Endothelial cell of umbilical vein (primary cell): ENCODE measurements at regions not wholly inside any gene's neighbourhood (a gene's known extent, or its start where the extent isn't known, plus 50 kb on each side); places are given as distances from the start of the nearest gene placed in this dataset.
"Not testable (repeated sequence)": the region's sequence is repeated elsewhere in the genome, so short reads cannot be mapped to it uniquely, and the experiment has no call there.

Experiments
- BruUV-seq: library from RNA; stranded (reverse); fragments of 400-500 nt; replicated peaks from 2 replicates; lab custom pipeline; 2021; lab: Mats Ljungman, UMichigan
- CTCF ChIA-PET: fragments of 300-600, 350-600 bp; sonication (Branson Sonifier 250); formaldehyde crosslinking; loops from one replicate; lab custom pipeline; 2021; ENCODE audit warnings: antibody characterized with exemption, inconsistent platforms; lab: Charles Lee
- POLR2A ChIA-PET: fragments of 300-600, 350-600 bp; sonication (Branson Sonifier 250); formaldehyde crosslinking; loops from one replicate; lab custom pipeline; 2021; ENCODE audit warnings: antibody characterized with exemption, inconsistent platforms; lab: Charles Lee
- DNase-seq: peaks from one replicate; pipeline ENCODE4 v3.0.0-alpha.2; 2011; ENCODE audit warnings: low read depth, low spot score
- FAIRE-seq: peaks from 2 replicates; lab custom pipeline; 2011; peaks lifted over from hg19 to GRCh38; lab: Jason Lieb, UNC
- H2AFZ ChIP-seq: 2 replicates; pipeline ENCODE4 v1.6.0; 2012; ENCODE audit warnings: low read depth, low read length, control low read depth, inconsistent platforms
- H3K27ac ChIP-seq: 2 replicates; pipeline ENCODE4 v1.5.1; 2011; ENCODE audit warnings: low read depth, mild to moderate bottlenecking, control low read depth, low read length, moderate library complexity; ENCODE audit not compliant: insufficient read depth
- H3K27me3 ChIP-seq, 2 experiments: 2 replicates each; pipeline versions ENCODE4 v1.6.0 to v1.6.1; 2011; ENCODE audit warnings: low read length in 2 of 2, mixed read lengths in 1 of 2; ENCODE audit not compliant: control insufficient read depth in 2 of 2, insufficient read depth in 2 of 2
- H3K36me3 ChIP-seq, 2 experiments: 2 replicates in 1 of 2; 3 replicates in 1 of 2; pipeline ENCODE4 v1.5.1; 2011; ENCODE audit warnings: low read length in 2 of 2, mild to moderate bottlenecking in 1 of 2, moderate library complexity in 1 of 2; ENCODE audit not compliant: control insufficient read depth in 2 of 2, insufficient read depth in 2 of 2; ENCODE audit errors: extremely low read depth in 1 of 2
- H3K4me1 ChIP-seq: 3 replicates; pipeline ENCODE4 v1.5.1; 2011; ENCODE audit warnings: mild to moderate bottlenecking, low read length; ENCODE audit not compliant: control insufficient read depth, insufficient read depth; ENCODE audit errors: extremely low read depth
- H3K4me2 ChIP-seq: 2 replicates; pipeline ENCODE4 v1.6.1; 2011; ENCODE audit warnings: low read length, control low read depth, mixed read lengths; ENCODE audit not compliant: insufficient read depth
- H3K4me3 ChIP-seq, 3 experiments: fragments of 200-600 bp in 1 of 3; sonication (generic), shearing (Covaris generic) in 1 of 3; replicated peaks in 1 of 3; 2 replicates each; pipeline ENCODE4 v1.5.1; 2011 to 2016; ENCODE audit warnings: control low read depth in 3 of 3, low read length in 3 of 3, mild to moderate bottlenecking in 2 of 3, inconsistent platforms in 1 of 3, low read depth in 1 of 3, moderate library complexity in 1 of 3; ENCODE audit not compliant: insufficient read depth in 1 of 3
- H3K79me2 ChIP-seq: 2 replicates; pipeline ENCODE4 v1.6.0; 2012; ENCODE audit warnings: low read length, inconsistent platforms; ENCODE audit not compliant: control insufficient read depth, insufficient read depth
- H3K9ac ChIP-seq: replicated peaks from 2 replicates; pipeline ENCODE3; 2011; ENCODE audit warnings: low read length, control low read depth; ENCODE audit not compliant: insufficient read depth; ENCODE audit errors: extremely low read depth
- H3K9me1 ChIP-seq: replicated peaks from 3 replicates; pipeline ENCODE4 v1.6.0; 2011; ENCODE audit warnings: mild to moderate bottlenecking, low read length; ENCODE audit not compliant: control insufficient read depth, insufficient read depth; ENCODE audit errors: extremely low read depth
- H3K9me3 ChIP-seq: replicated peaks from 2 replicates; pipeline ENCODE4 v1.5.1; 2012; ENCODE audit warnings: low read length, inconsistent platforms; ENCODE audit not compliant: control insufficient read depth, insufficient read depth
- H4K20me1 ChIP-seq: replicated peaks from 2 replicates; pipeline ENCODE3; 2011; ENCODE audit warnings: mild to moderate bottlenecking, low read length; ENCODE audit not compliant: control insufficient read depth, insufficient read depth; ENCODE audit errors: extremely low read depth
- dilution Hi-C: fragments of 300-500 bp; cut with MboI; formaldehyde crosslinking; loops from one replicate; pipeline ENCODE4 v1.15.0; 2019; ENCODE audit warnings: low sequenced_read_pairs; ENCODE audit not compliant: extremely low pct_ligation_motif_present
- intact Hi-C: fragments of 100-400 bp; cut with micrococcal nuclease; formaldehyde crosslinking; loops from one replicate; pipeline ENCODE4 v1.10.0; 2022
- TF ChIP-seq, protein P1 (sequence below), 2 donors: IDR thresholded peaks; 1 replicate in 1 of 2; 2 replicates in 1 of 2; pipeline ENCODE4 v1.5.1; 2011; ENCODE audit warnings: low read length in 2 of 2, mild to moderate bottlenecking in 2 of 2, moderate library complexity in 2 of 2, control low read depth in 1 of 2, inconsistent platforms in 1 of 2, low read depth in 1 of 2; ENCODE audit not compliant: insufficient read depth in 1 of 2; ENCODE audit errors: extremely low read depth in 1 of 2

DNA sequence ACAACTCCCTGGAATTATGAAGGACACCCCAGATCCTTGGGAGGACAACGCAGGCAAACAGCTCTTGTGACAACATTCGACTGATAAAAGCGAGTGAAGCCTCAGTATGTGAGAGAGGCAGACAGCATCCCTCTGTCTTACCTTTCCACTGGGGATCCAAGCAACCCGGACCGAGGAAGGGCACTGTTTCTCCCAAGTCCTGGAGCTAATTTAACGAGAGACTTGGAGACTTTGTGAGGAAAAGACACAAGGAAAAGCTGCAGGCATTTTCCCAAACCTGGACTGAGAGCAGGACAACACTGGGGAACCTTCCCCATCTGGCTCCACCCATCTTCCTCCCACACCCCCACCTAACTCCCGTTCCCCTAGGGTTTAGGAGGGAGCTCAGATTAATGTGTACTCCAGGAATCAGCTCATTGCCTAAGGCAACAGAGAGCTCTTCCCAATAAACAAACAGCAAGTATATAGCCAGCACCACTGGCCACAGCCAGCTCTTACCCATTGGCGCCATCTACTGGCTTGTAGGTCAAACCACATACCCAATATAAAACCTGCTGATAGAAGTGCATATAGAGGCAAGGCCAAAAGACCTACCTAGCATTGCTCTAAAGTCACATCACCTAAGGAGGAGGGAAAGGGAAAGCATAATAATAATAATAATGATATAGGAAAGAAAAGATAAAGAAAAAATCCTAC is 76.7 kb upstream of the NEK3 start:
- BruUV-seq, H3K4me1 ChIP-seq, H4K20me1 ChIP-seq, H3K9ac ChIP-seq, H3K9me1 ChIP-seq, H3K36me3 ChIP-seq, H3K4me3 ChIP-seq, H3K4me2 ChIP-seq, H3K27ac ChIP-seq, H2AFZ ChIP-seq, dilution Hi-C loops, H3K27me3 ChIP-seq, POLR2A ChIA-PET, H3K79me2 ChIP-seq, H3K9me3 ChIP-seq: not testable (repeated sequence)
- CTCF ChIA-PET = interaction anchor here (0.6 to 1.2 kb wide), 20 partner anchors 12 to 1087 kb away, joined by 3 to 9 read pairs (median 4); partner anchors contain the start of gene VPS36
- intact Hi-C loops = loop anchor here (2.0 to 5.0 kb wide), 3 partner anchors 41 to 234 kb away; partner anchors contain the start of gene NEK5
- TF ChIP-seq, protein P1, sequence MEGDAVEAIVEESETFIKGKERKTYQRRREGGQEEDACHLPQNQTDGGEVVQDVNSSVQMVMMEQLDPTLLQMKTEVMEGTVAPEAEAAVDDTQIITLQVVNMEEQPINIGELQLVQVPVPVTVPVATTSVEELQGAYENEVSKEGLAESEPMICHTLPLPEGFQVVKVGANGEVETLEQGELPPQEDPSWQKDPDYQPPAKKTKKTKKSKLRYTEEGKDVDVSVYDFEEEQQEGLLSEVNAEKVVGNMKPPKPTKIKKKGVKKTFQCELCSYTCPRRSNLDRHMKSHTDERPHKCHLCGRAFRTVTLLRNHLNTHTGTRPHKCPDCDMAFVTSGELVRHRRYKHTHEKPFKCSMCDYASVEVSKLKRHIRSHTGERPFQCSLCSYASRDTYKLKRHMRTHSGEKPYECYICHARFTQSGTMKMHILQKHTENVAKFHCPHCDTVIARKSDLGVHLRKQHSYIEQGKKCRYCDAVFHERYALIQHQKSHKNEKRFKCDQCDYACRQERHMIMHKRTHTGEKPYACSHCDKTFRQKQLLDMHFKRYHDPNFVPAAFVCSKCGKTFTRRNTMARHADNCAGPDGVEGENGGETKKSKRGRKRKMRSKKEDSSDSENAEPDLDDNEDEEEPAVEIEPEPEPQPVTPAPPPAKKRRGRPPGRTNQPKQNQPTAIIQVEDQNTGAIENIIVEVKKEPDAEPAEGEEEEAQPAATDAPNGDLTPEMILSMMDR (IDR thresholded peaks at IDR 0.05; ENCODE audit: extremely low read depth in 1 of 2, insufficient read depth in 1 of 2, low read depth in 1 of 2, low read length in 2 of 2) = peak; percentile 13 to 47
- FAIRE-seq (peak; percentile 78), DNase-seq (peak; percentile 62)

DNA sequence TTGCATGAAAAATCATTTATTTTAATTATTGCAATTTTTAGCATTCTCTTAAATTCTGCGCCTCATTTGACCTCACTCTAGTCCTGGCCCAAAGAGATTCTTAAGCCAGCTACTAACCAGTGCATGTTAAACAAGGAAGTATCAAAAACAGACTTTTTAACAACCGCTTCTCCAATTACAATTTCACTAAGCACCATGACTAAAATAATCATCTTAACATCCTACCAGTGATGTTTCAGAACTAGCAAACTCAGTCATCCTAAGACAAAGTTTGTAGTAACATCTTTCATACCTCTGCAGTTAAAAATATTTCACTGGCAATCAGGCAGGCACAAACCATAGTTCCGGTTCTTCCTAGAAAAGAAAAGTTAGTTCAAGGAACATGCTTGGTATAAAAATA is 75.5 kb upstream of the NEK3 start:
- DNase-seq, H3K27ac ChIP-seq, H4K20me1 ChIP-seq, CTCF ChIA-PET, H3K36me3 ChIP-seq, dilution Hi-C loops, H3K4me1 ChIP-seq, H3K9ac ChIP-seq, H3K9me3 ChIP-seq, FAIRE-seq, H3K27me3 ChIP-seq, BruUV-seq, H3K79me2 ChIP-seq, H2AFZ ChIP-seq, H3K4me2 ChIP-seq, H3K9me1 ChIP-seq, POLR2A ChIA-PET, H3K4me3 ChIP-seq: not testable (repeated sequence)
- intact Hi-C loops = loop anchor here (5.0 kb wide), 2 partner anchors 108 to 233 kb away; partner anchors contain the start of gene NEK5

DNA sequence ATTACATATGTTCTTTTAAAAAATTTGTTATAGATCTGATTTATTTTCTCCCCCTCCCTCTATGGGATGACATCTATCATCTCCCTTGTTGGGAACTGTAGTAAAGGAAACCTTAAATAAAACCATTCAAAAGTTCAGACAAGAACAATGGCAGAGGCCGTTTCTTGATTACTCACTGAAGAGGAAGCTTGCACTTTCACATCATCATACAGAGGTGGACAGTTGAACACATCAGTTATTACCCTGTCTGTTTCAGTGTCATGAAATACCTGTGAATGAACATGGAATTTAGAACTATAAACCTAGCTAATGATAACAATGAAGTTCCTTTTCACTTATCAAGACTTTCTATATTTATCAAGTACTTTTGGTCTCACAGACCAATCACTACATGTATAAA is 63.7 kb upstream of the NEK3 start:
- H3K4me1 ChIP-seq, H3K9me1 ChIP-seq, H3K4me2 ChIP-seq, H3K27ac ChIP-seq, H4K20me1 ChIP-seq, H3K36me3 ChIP-seq, H3K79me2 ChIP-seq, POLR2A ChIA-PET, H3K9me3 ChIP-seq, H3K27me3 ChIP-seq, intact Hi-C loops, H3K4me3 ChIP-seq, H3K9ac ChIP-seq, H2AFZ ChIP-seq, dilution Hi-C loops, BruUV-seq: not testable (repeated sequence)
- FAIRE-seq (peak; percentile 26), DNase-seq (peak; percentile 22)
- CTCF ChIA-PET = interaction anchor here (1.4 kb wide), 1 partner anchor 13 kb away, joined by 3 read pairs; no protein-coding TSS in a partner anchor
